RWPE1 (cell line): ENCODE measurements at regions not wholly inside any gene's neighbourhood (a gene's known extent, or its start where the extent isn't known, plus 50 kb on each side); places are given as distances from the start of the nearest gene placed in this dataset.

Experiments
- CTCF ChIA-PET: fragments of 350-600 bp; sonication (Branson Sonifier 250); formaldehyde crosslinking; extraction: SDS; loops from one replicate; lab custom pipeline; 2021; lab: Yijun Ruan, JAX
- POLR2A ChIA-PET: fragments of 400-600 bp; formaldehyde crosslinking; extraction: SDS; loops from one replicate; lab custom pipeline; 2020; ENCODE audit warnings: antibody characterized with exemption; ENCODE audit not compliant: low non-redundant PET; lab: Yijun Ruan, JAX
- DNase-seq: peaks from one replicate; pipeline ENCODE4 v3.0.0; 2012; ENCODE audit warnings: low spot score
- H3K27ac ChIP-seq: fragments of 450-650 bp; 2 replicates; pipeline ENCODE4 v1.5.1; 2017
- TF ChIP-seq, protein P1 (sequence below): fragments of 450-650 bp; conservative IDR thresholded peaks from 2 replicates; pipeline ENCODE4 v1.5.1; 2017; ENCODE audit warnings: low read depth, mild to moderate bottlenecking

DNA sequence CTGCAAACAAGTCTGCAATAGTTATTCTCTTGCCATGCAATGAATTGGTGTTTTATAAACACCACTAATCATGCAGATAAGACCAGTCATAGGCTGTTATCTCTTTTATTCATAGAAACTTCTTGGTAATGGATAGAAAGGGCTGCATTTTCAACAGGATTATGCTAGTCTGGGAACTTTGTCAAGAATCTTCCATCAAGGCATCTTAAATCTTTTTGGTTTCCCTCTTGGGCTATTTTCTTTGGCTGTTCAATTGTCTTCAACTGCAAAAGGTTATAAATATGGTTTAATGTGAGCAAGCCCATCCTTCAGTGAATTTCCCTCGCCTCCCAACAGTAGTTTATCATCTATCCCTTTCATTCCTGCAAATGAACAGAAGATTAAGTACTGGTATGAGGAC is 59.0 kb upstream of the MINAR1 start:
- ChIA-PET CTCF (no interaction called here), POLR2A (no interaction called here)
- TF ChIP-seq, protein P1, sequence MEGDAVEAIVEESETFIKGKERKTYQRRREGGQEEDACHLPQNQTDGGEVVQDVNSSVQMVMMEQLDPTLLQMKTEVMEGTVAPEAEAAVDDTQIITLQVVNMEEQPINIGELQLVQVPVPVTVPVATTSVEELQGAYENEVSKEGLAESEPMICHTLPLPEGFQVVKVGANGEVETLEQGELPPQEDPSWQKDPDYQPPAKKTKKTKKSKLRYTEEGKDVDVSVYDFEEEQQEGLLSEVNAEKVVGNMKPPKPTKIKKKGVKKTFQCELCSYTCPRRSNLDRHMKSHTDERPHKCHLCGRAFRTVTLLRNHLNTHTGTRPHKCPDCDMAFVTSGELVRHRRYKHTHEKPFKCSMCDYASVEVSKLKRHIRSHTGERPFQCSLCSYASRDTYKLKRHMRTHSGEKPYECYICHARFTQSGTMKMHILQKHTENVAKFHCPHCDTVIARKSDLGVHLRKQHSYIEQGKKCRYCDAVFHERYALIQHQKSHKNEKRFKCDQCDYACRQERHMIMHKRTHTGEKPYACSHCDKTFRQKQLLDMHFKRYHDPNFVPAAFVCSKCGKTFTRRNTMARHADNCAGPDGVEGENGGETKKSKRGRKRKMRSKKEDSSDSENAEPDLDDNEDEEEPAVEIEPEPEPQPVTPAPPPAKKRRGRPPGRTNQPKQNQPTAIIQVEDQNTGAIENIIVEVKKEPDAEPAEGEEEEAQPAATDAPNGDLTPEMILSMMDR, result no peak
- DNase-seq, result no peak
- no peak overlapping the region for H3K27ac ChIP-seq

DNA sequence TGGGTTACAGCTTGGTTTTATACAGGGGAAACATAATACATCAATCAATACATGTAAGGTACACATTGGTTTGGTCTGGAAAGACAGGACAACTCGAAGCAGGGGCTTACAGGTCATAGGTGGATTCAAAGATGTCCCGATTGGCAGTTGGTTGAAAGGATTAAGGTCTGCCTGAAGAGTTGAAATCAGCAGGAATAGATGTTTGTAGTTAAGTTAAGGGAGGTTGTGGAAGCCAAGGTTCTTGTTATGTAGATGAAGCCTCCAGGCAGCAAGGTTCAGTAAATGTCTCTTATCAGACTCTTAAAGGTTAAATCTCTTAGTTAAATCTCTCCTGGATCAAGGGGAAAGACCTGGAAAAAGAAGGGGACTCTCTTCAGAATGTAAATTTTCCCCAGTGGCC is 58.4 kb upstream of the MINAR1 start:
- no peak overlapping the region for H3K27ac ChIP-seq
- ChIA-PET CTCF (no interaction called here), POLR2A (no interaction called here)
- no peak for DNase-seq
- TF ChIP-seq, protein P1, result no peak

DNA sequence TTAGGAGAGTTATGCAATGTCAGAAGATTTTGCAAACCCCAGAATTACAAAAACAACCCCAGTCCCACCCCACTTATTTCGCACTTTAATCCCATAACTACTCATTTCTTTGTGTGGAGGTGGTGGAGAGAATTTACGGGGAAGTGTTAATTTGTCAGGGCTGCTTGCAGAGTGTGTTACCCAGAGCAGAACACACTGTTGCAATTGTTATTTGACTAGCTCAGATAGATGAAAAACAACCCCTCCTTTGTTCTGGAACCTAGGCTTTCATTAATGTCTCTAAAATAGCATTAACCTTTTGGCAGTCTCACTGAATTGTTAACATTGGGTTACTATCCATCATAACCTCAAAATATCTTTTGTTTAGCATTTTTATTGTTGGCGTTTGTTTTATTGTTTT is 55.8 kb upstream of the MINAR1 start:
- TF ChIP-seq, protein P1, result no peak
- H3K27ac ChIP-seq, result no peak overlapping the region
- POLR2A ChIA-PET, result no interaction called here
- no peak for DNase-seq
- CTCF ChIA-PET, result no interaction called here

DNA sequence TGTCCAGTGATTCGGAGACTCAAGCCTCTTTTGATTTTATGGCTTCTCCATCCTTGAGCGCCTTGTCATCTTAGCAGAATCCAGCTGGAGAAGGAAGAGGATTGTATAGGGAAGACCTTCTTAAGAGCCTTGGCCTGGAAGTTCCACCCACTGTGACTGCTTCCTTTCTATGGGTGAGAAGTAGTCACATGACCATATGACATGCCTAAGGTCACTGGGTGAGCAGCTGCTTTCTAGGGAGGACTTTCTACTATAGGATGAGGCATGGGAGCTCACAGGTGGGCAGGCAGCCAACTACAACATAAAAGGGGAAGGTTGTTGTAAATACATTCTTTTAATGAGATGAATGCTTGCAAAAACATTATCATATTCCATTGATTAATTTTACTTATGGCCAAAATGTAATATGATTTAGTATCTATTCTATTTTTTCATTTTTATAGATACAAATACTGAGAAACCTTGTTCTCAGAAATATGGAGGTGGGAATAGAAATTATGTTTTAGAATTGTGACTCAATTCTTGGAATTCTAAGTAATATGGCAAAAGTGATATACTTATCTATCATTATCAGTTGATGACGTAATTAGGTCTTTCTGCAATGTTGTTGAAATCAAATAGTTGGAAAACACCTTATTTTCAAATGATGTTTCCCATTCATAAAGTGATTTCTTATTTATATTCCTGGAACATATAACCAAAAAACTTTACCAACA is 53.6 kb upstream of the MINAR1 start:
- ChIA-PET POLR2A (no interaction called here), CTCF (no interaction called here)
- TF ChIP-seq, protein P1, result no peak
- DNase-seq, result no peak
- no peak overlapping the region for H3K27ac ChIP-seq

DNA sequence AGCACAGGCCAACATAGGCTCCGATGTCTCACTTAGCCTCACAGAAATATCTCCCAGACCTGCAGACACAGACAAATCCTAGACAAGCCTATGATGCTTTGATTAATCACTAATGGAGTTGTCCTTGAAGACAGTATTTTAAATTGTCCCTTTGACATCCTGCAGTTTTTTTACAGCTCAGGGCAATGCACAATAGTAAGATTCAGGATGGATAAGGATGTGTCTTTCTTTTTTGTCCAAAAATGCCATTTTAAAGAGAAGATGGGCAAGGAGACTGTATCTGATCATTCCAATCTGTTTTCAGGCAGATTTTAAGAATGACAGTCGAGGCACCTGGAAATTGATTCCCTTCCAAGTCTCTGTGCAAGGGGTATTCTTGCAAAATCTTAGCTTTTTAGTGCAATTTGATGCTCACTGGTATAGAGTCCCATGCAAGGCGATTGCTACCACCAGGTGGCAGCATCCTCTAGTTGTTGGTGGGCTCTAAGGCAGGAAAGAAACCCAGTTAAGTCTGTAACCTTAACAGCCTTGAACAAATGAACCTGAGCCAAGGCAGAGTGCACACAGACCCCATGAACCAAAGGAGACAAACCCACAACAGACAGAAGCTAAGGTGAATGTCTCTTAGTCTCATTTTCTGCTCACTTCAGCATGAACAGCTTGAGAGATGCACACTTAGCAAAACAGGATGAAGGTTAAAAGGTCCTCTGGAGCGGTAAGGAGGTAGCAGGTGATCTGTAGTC is 51.2 kb upstream of the MINAR1 start:
- no peak overlapping the region for H3K27ac ChIP-seq
- POLR2A ChIA-PET, result no interaction called here
- CTCF ChIA-PET, result interaction anchor here (0.5 to 2.9 kb wide), 23 partner anchors 11 to 841 kb away, joined by 3 to 29 read pairs (median 3); no protein-coding TSS in a partner anchor
- TF ChIP-seq, protein P1, result peak; percentile 94
- peak; percentile 58 for DNase-seq

DNA sequence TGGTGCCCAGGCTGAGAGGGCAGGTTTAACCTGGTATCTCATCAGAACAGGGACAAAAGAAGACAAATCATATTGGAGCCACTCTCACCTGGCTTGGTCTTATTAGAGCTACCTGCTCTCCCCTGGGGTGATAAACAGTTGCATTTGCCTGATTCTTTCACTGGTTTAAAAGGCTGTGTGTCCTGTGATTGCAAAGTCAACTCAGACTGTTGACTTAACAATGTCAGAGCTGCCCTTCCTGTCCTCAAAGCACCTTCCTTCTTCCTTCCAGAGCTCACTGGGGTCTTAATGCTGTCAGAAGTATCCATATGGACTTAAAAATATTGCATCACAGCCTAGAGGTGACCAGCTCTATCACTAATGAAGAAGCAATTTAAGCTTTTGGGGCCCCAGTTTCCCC is 50.5 kb upstream of the MINAR1 start:
- H3K27ac ChIP-seq, result no peak overlapping the region
- TF ChIP-seq, protein P1, result no peak
- POLR2A ChIA-PET, result no interaction called here
- CTCF ChIA-PET, result interaction anchor here (0.6 to 2.9 kb wide), 13 partner anchors 8 to 472 kb away, joined by 3 to 29 read pairs (median 4); no protein-coding TSS in a partner anchor
- no peak for DNase-seq
